ENCODE measurements at regions not wholly inside any gene's neighbourhood (a gene's known extent, or its start where the extent isn't known, plus 50 kb on each side); places are given as distances from the start of the nearest gene placed in this dataset.
A peak's percentile ranks its signal among the peaks of the same experiment; 100 is the strongest.

GRCh38 chr12:14257734-14258574 is 107.5 kb upstream of the ATF7IP start (continued):
- TF ChIP-seq ZNF281 (CRISPR knock-in tag; IDR thresholded peaks at IDR 0.05; ENCODE audit: borderline replicate concordance) (peak; percentile 94), ZNF709 (CRISPR knock-in tag; IDR thresholded peaks at IDR 0.05) (peak; percentile 62; the same call in 1 of the 2 replicates), TBX3 (IDR thresholded peaks at IDR 0.05; ENCODE audit: borderline replicate concordance) (peak; percentile 53; the same call in 1 of the 2 replicates), KIAA2018 (CRISPR knock-in tag; IDR thresholded peaks at IDR 0.05; ENCODE audit: borderline replicate concordance) (no peak), ZNF503 (CRISPR knock-in tag; IDR thresholded peaks at IDR 0.05) (peak; percentile 68; the same call in 1 of the 2 replicates), TBL1XR1 (IDR thresholded peaks at IDR 0.05; ENCODE audit: borderline replicate concordance, low read length, partially characterized antibody) (peak; percentile 11), IKZF4 (CRISPR knock-in tag; IDR thresholded peaks at IDR 0.05; ENCODE audit: borderline replicate concordance, low read depth, not compliant biosample characterization) (no peak), NR1H2 (CRISPR knock-in tag; IDR thresholded peaks at IDR 0.05; ENCODE audit: borderline replicate concordance, low read depth) (no peak)

All from HepG2 (cell line).